Glutamatergic neuron (in vitro differentiated cells): ENCODE measurements at regions not wholly inside any gene's neighbourhood (a gene's known extent, or its start where the extent isn't known, plus 50 kb on each side); places are given as distances from the start of the nearest gene placed in this dataset.

Source experiments
- DNase-seq: peaks from one replicate; pipeline ENCODE4 v3.0.0; 2022
- H3K27ac Mint-ChIP-seq: one replicate; pipeline ENCODE4 v1.8.0; 2020; ENCODE audit warnings: mild to moderate bottlenecking, mixed read lengths, inconsistent platforms; ENCODE audit not compliant: unreplicated experiment
- H3K27me3 Mint-ChIP-seq: one replicate; pipeline ENCODE4 v1.8.0; 2020; ENCODE audit warnings: mild to moderate bottlenecking, moderate library complexity, mixed read lengths, inconsistent platforms; ENCODE audit not compliant: unreplicated experiment
- H3K36me3 Mint-ChIP-seq: one replicate; pipeline ENCODE4 v1.8.0; 2020; ENCODE audit warnings: mild to moderate bottlenecking, mixed read lengths, inconsistent platforms; ENCODE audit not compliant: unreplicated experiment
- H3K4me1 Mint-ChIP-seq: one replicate; pipeline ENCODE4 v1.8.0; 2020; ENCODE audit warnings: mild to moderate bottlenecking, low read depth, mixed read lengths, inconsistent platforms; ENCODE audit not compliant: unreplicated experiment
- H3K4me3 Mint-ChIP-seq: one replicate; pipeline ENCODE4 v1.8.0; 2020; ENCODE audit warnings: mild to moderate bottlenecking, mixed read lengths, inconsistent platforms; ENCODE audit not compliant: unreplicated experiment
- H3K9me3 Mint-ChIP-seq: one replicate; pipeline ENCODE4 v1.8.0; 2020; ENCODE audit warnings: mild to moderate bottlenecking, moderate library complexity, mixed read lengths, inconsistent platforms; ENCODE audit not compliant: unreplicated experiment
- TF ChIP-seq, protein P1 (sequence below): fragments of 200-600 bp; sonication (generic); IDR thresholded peaks from one replicate; pipeline ENCODE4 v1.5.0; 2021; ENCODE audit not compliant: partially characterized antibody, unreplicated experiment

DNA sequence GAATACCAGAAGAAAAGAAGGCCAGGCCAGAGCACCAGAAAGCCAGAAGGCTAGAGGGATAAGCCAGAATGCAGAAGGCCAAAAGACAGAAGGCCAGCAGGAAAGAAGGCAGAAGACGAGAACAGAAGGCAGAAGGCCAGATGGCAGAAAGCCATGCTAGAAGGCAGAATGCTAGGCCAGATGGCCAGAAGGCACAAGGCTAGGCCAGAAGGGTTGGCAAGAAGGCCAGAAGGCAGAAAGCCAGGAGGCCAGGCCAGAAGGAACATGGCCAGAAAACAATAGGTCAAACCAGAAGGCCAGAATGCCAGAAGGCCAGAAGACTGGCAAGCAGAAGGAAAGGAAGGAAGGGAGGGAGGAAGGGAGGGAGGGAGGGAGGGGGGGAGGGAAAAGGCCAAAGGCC, 188.8 kb downstream of the TUBA3C start:
- Mint-ChIP-seq H3K27me3 (peaks cover 18% of the 10 kb centered on the region), H3K36me3 (peaks cover 48% of the 10 kb centered on the region), H3K4me1 (no peaks in the 10 kb centered on the region), H3K4me3 (no peak overlapping the region), H3K9me3 (peaks cover 36% of the 10 kb centered on the region), H3K27ac (no peak overlapping the region)
- TF ChIP-seq, protein P1, sequence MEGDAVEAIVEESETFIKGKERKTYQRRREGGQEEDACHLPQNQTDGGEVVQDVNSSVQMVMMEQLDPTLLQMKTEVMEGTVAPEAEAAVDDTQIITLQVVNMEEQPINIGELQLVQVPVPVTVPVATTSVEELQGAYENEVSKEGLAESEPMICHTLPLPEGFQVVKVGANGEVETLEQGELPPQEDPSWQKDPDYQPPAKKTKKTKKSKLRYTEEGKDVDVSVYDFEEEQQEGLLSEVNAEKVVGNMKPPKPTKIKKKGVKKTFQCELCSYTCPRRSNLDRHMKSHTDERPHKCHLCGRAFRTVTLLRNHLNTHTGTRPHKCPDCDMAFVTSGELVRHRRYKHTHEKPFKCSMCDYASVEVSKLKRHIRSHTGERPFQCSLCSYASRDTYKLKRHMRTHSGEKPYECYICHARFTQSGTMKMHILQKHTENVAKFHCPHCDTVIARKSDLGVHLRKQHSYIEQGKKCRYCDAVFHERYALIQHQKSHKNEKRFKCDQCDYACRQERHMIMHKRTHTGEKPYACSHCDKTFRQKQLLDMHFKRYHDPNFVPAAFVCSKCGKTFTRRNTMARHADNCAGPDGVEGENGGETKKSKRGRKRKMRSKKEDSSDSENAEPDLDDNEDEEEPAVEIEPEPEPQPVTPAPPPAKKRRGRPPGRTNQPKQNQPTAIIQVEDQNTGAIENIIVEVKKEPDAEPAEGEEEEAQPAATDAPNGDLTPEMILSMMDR: no peak
- no peak for DNase-seq

DNA sequence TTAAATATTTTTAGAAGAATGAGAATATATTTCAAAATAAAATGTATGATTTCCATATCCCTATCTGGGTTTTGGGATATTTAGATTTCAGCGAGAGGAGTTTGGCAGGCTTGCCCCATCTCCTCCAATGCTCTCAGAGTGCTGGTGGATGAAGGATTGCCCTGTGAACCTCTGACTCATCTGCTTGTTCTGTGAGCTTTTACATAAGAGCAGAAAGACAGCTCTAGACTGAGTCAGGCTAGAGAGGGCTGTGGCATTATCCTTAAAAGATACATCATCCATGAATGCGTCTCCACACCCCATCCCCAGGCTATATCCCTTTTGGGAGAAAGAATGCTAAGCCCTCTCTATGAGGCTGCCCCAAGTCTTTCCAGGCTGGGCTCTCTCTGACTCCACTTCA, 190.6 kb downstream of the TUBA3C start:
- TF ChIP-seq, protein P1: no peak
- peaks cover 49% of the 10 kb centered on the region for H3K36me3 Mint-ChIP-seq
- H3K4me3 Mint-ChIP-seq: no peak overlapping the region
- no peak overlapping the region for H3K27ac Mint-ChIP-seq
- DNase-seq: no peak
- H3K27me3 Mint-ChIP-seq: peaks cover 18% of the 10 kb centered on the region
- no peaks in the 10 kb centered on the region for H3K4me1 Mint-ChIP-seq
- peaks cover 36% of the 10 kb centered on the region for H3K9me3 Mint-ChIP-seq

DNA sequence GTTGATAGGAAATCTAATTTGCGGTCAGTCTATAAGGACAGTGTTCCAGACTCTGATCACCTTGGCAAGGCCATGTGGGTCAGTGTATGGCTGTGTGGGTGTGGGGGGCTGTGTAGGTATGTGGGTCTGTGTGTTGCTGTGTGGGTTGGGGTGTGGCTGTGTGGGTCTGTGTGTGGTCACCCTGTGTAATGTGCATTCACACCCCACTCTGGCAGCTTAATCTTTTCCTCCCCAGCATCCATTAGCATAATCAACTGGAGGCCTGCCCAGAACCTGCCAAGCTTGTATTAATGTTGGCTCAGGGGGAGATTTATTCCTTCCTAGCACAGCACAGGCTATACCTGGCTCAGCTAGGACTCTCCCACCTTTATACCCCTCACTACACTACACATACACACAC, 203.2 kb downstream of the TUBA3C start:
- Mint-ChIP-seq H3K9me3 (peaks cover 21% of the 10 kb centered on the region), H3K4me1 (no peaks in the 10 kb centered on the region), H3K27me3 (no peaks in the 10 kb centered on the region), H3K4me3 (no peak overlapping the region), H3K27ac (no peak overlapping the region), H3K36me3 (peaks cover 15% of the 10 kb centered on the region)
- TF ChIP-seq, protein P1: no peak
- no peak for DNase-seq

DNA sequence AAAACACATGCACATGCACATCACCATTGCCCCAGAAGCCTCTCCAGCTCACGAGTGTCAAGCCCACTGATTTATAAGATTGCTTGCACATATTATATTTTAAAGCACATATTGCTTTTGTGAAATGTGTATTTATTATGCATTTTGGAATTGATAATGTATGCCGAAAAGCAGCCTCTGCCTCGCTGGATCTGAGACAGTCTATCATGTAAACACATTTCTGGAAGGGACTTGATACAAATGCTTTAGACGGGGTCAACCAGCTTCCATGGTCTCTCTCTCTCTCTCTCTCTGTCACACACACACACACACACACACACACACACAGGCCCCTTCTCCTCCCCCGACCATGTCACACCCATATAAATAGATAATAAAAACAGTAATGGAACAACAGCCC, 203.8 kb downstream of the TUBA3C start:
- no peak overlapping the region for H3K27ac Mint-ChIP-seq
- no peak overlapping the region for H3K4me3 Mint-ChIP-seq
- no peaks in the 10 kb centered on the region for H3K4me1 Mint-ChIP-seq
- TF ChIP-seq, protein P1: no peak
- no peak for DNase-seq
- peaks cover 17% of the 10 kb centered on the region for H3K9me3 Mint-ChIP-seq
- H3K36me3 Mint-ChIP-seq: peaks cover 11% of the 10 kb centered on the region
- no peaks in the 10 kb centered on the region for H3K27me3 Mint-ChIP-seq

DNA sequence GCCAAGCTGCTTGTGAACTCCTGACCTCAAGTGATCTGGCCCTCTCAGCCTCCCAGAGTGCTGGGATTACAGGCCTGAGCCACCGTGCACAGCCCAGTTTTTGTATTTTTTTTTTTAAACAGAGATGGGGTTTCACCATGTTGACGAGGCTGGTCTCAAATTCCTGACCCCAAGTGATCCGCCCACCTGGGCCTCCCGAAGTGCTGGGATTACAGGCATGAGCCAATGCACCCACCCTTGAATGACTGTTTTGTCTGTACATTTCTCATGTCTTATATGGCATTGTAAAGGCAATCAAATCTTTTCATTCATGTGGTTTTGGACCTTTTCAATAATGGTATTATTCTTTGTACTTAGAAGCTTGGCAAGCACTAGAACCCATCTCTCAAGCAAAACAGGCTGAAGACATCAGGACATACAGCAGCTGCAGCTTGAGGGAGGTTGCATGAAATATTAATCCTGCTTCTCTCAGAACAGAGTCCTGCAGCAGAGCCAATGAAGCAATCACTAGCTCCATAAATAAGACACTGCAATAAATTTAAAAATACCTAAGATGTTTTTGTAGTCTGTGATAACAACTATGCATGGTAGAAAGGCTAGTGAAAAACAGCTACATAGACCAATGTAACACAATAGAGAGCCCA, 209.9 kb downstream of the TUBA3C start:
- Mint-ChIP-seq H3K4me3 (no peak overlapping the region), H3K36me3 (no peaks in the 10 kb centered on the region), H3K4me1 (no peaks in the 10 kb centered on the region), H3K27me3 (no peaks in the 10 kb centered on the region), H3K27ac (no peak overlapping the region), H3K9me3 (peaks cover 13% of the 10 kb centered on the region)
- TF ChIP-seq, protein P1: no peak
- DNase-seq: no peak
